WTC11 (cell line): ENCODE measurements at regions not wholly inside any gene's neighbourhood (a gene's known extent, or its start where the extent isn't known, plus 50 kb on each side); places are given as distances from the start of the nearest gene placed in this dataset.

Source experiments
- ATF1 ChIP-seq: sonication (generic); formaldehyde crosslinking; IDR thresholded peaks from 2 replicates; pipeline ENCODE4 v1.8.1; 2023; ENCODE audit warnings: mild to moderate bottlenecking, moderate library complexity, missing genetic modification reagents
- CREB1 ChIP-seq: sonication (generic); formaldehyde crosslinking; IDR thresholded peaks from 2 replicates; pipeline ENCODE4 v1.8.0; 2023; ENCODE audit warnings: mild to moderate bottlenecking, missing genetic modification reagents
- CTCF ChIP-seq: fragments of 200-600 bp; IDR thresholded peaks from 2 replicates; pipeline ENCODE4 v1.8.0; 2022; ENCODE audit warnings: antibody characterized with exemption
- GABPB1 ChIP-seq: sonication (generic); formaldehyde crosslinking; IDR thresholded peaks from 2 replicates; pipeline ENCODE4 v1.8.1; 2023; ENCODE audit warnings: mild to moderate bottlenecking, missing genetic modification reagents
- MAX ChIP-seq: sonication (generic); formaldehyde crosslinking; IDR thresholded peaks from 2 replicates; pipeline ENCODE4 v1.8.0; 2022; ENCODE audit warnings: mild to moderate bottlenecking, missing genetic modification reagents
- NFYB ChIP-seq: sonication (generic); formaldehyde crosslinking; conservative IDR thresholded peaks from 2 replicates; pipeline ENCODE4 v1.8.0; 2022; ENCODE audit warnings: low read depth, missing genetic modification reagents

GRCh38 chr12:102300824-102301461 lies 103.3 kb upstream of the PMCH start:
- TF ChIP-seq CREB1 (CRISPR knock-in tag): no peak
- TF ChIP-seq GABPB1 (CRISPR knock-in tag): no peak
- TF ChIP-seq CTCF: no peak
- TF ChIP-seq NFYB (CRISPR knock-in tag): no peak
- TF ChIP-seq ATF1 (CRISPR knock-in tag): no peak
- TF ChIP-seq MAX (CRISPR knock-in tag): no peak
